HCT116 (cell line): ENCODE measurements at regions not wholly inside any gene's neighbourhood (a gene's known extent, or its start where the extent isn't known, plus 50 kb on each side); places are given as distances from the start of the nearest gene placed in this dataset.
"Not testable (repeated sequence)": the region's sequence is repeated elsewhere in the genome, so short reads cannot be mapped to it uniquely, and the experiment has no call there.

Source experiments
- ATAC-seq: fragments of 200-7000 bp; cut with Tn5 transposase; 2 replicates; pipeline ENCODE4 v1.9.1; 2020; ENCODE audit warnings: mild to moderate bottlenecking, moderate library complexity
- BruUV-seq: library from RNA; stranded (reverse); fragments of 400-500 nt; replicated peaks from 2 replicates; lab custom pipeline; 2021; lab: Mats Ljungman, UMichigan
- CTCF ChIA-PET: fragments of 300-600 bp; sonication (Branson Sonifier 250); formaldehyde crosslinking; loops from one replicate; lab custom pipeline; 2021; ENCODE audit warnings: antibody characterized with exemption; lab: Charles Lee
- POLR2A ChIA-PET: fragments of 300-600, 350-600 bp; sonication (Branson Sonifier 250); formaldehyde crosslinking; loops from one replicate; lab custom pipeline; 2021; ENCODE audit warnings: antibody characterized with exemption; lab: Charles Lee
- RAD21 ChIA-PET, 2 experiments: fragments of 300-600 bp; sonication (Branson Sonifier 250); formaldehyde crosslinking; loops; one replicate each; lab custom pipeline; 2023; ENCODE audit warnings: low total read pairs in 2 of 2; ENCODE audit not compliant: uncharacterized antibody in 2 of 2, unreplicated experiment in 2 of 2, low non-redundant PET in 1 of 2; lab: Charles Lee
- DNase-seq: peaks from one replicate; pipeline ENCODE4 v3.0.0-alpha.2; 2010; ENCODE audit warnings: low read depth, low spot score
- H2AFZ ChIP-seq: fragments of 200-600 bp; shearing (Covaris generic), sonication (generic); 2 replicates; pipeline ENCODE4 v1.6.1; 2017; ENCODE audit warnings: low read depth, mixed run types, mixed read lengths, antibody characterized with exemption, low read length; ENCODE audit not compliant: poor library complexity, severe bottlenecking
- H3K27ac ChIP-seq: 2 replicates; pipeline ENCODE4 v1.5.1; 2012; ENCODE audit warnings: low read depth, low read length
- H3K27me3 ChIP-seq: fragments of 200-600 bp; sonication (generic); 2 replicates; pipeline ENCODE4 v1.6.1; 2016; ENCODE audit warnings: mixed run types, low read length, mixed read lengths; ENCODE audit not compliant: insufficient read depth
- H3K36me3 ChIP-seq, 2 experiments: fragments of 200-500 bp in 1 of 2; fragments of 200-600 bp in 1 of 2; sonication (Bioruptor generic) in 1 of 2; sonication (generic) in 1 of 2; 2 replicates each; pipeline versions ENCODE4 v1.5.1 to v1.6.1; 2014 to 2016; ENCODE audit warnings: low read length in 2 of 2, inconsistent platforms in 1 of 2, mixed read lengths in 1 of 2, mixed run types in 1 of 2; ENCODE audit not compliant: insufficient read depth in 2 of 2, control insufficient read depth in 1 of 2
- H3K4me1 ChIP-seq, 2 experiments: fragments of 200-600 bp in 1 of 2; sonication (generic) in 1 of 2; 2 replicates each; pipeline versions ENCODE4 v1.5.1 to v1.6.1; 2012 to 2017; ENCODE audit warnings: low read length in 2 of 2, inconsistent platforms in 1 of 2, mild to moderate bottlenecking in 1 of 2, mixed read lengths in 1 of 2, mixed run types in 1 of 2, moderate library complexity in 1 of 2; ENCODE audit not compliant: insufficient read depth in 2 of 2, control insufficient read depth in 1 of 2
- H3K4me2 ChIP-seq: fragments of 200-600 bp; sonication (generic); 2 replicates; pipeline ENCODE4 v1.6.1; 2017; ENCODE audit warnings: mixed run types, low read length, mixed read lengths
- H3K4me3 ChIP-seq, 2 experiments: fragments of 200-600 bp in 1 of 2; sonication (generic) in 1 of 2; replicated peaks in 1 of 2; 2 replicates each; pipeline ENCODE4 v1.5.1; 2011 to 2016; ENCODE audit warnings: low read length in 2 of 2, control low read depth in 1 of 2, low read depth in 1 of 2, mild to moderate bottlenecking in 1 of 2, mixed read lengths in 1 of 2, mixed run types in 1 of 2
- H3K79me2 ChIP-seq: fragments of 200-600 bp; sonication (generic); 2 replicates; pipeline ENCODE4 v1.6.1; 2017; ENCODE audit warnings: mild to moderate bottlenecking, mixed run types, low read length, moderate library complexity, mixed read lengths; ENCODE audit not compliant: insufficient read depth
- H3K9ac ChIP-seq: fragments of 200-600 bp; sonication (generic); 2 replicates; pipeline ENCODE4 v1.6.1; 2016; ENCODE audit warnings: low read length, mixed read lengths
- H3K9me2 ChIP-seq: fragments of 200-600 bp; sonication (generic), shearing (Covaris generic); 2 replicates; pipeline ENCODE4 v1.6.1; 2017; ENCODE audit warnings: mixed run types, mild to moderate bottlenecking, moderate library complexity; ENCODE audit not compliant: insufficient read depth
- H3K9me3 ChIP-seq, 2 experiments: fragments of 200-500 bp in 1 of 2; fragments of 200-600 bp in 1 of 2; sonication (Bioruptor generic) in 1 of 2; sonication (generic) in 1 of 2; 2 replicates each; pipeline ENCODE4 v1.6.1; 2014 to 2017; ENCODE audit warnings: low read length in 2 of 2, mixed read lengths in 2 of 2, inconsistent platforms in 1 of 2, low read depth in 1 of 2, mild to moderate bottlenecking in 1 of 2, mixed run types in 1 of 2, moderate library complexity in 1 of 2; ENCODE audit not compliant: control insufficient read depth in 1 of 2, insufficient read depth in 1 of 2
- H4K20me1 ChIP-seq: fragments of 200-600 bp; sonication (generic), shearing (Covaris generic); 2 replicates; pipeline ENCODE4 v1.6.1; 2017; ENCODE audit warnings: mixed run types, mild to moderate bottlenecking, moderate library complexity; ENCODE audit not compliant: insufficient read depth
- RAD21 ChIP-seq: IDR thresholded peaks from 2 replicates; pipeline ENCODE4 v1.6.1; 2012; ENCODE audit warnings: low read depth, mild to moderate bottlenecking
- SRF ChIP-seq: IDR thresholded peaks from 2 replicates; pipeline ENCODE4 v1.6.1; 2012; ENCODE audit warnings: low read depth
- intact Hi-C: fragments of 100-400 bp; cut with micrococcal nuclease; formaldehyde crosslinking; loops from 2 replicates; pipeline ENCODE4 v1.10.0; 2022

DNA sequence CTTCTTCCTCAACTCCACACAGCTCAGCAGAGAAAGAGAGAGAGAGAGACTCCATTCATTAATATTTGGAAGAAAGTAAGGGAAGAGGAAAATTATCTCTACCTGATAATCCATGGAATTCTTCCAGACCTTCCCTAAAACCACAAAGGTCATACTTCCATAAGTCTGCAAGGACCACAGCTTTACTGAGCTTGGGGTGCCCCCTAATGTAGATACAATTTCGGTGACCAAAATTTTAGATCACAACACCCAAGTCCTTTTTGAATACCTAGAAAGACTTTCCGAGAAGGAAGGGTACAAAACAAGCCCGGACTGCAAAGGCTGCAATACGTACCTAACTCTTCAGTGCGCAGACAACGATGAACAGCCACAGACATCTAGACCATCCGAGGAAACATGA is 523.9 kb downstream of the GLUD2 start:
- H3K79me2 ChIP-seq = no peaks in the 10 kb centered on the region
- H3K9ac ChIP-seq = no peak overlapping the region
- ATAC-seq (no peak), DNase-seq (no peak)
- CTCF ChIA-PET = no interaction called here
- no peaks in the 10 kb centered on the region for H3K27me3 ChIP-seq
- no peak overlapping the region for H2AFZ ChIP-seq
- H3K9me3 ChIP-seq = no peaks in the 10 kb centered on the region
- POLR2A ChIA-PET = no interaction called here
- no peaks in the 10 kb centered on the region for H3K4me1 ChIP-seq
- no peak overlapping the region for H3K4me3 ChIP-seq
- no peaks in the 10 kb centered on the region for H4K20me1 ChIP-seq
- no peak overlapping the region for H3K27ac ChIP-seq
- no peaks in the 10 kb centered on the region for H3K9me2 ChIP-seq
- BruUV-seq = no TSS peak
- intact Hi-C loops = no loop called here
- no peaks in the 10 kb centered on the region for H3K36me3 ChIP-seq
- no peak overlapping the region for H3K4me2 ChIP-seq
- TF ChIP-seq RAD21 (peak; percentile 33; the same call in 1 of the 2 replicates), SRF (no peak)
- RAD21 ChIA-PET = no interaction called here

DNA sequence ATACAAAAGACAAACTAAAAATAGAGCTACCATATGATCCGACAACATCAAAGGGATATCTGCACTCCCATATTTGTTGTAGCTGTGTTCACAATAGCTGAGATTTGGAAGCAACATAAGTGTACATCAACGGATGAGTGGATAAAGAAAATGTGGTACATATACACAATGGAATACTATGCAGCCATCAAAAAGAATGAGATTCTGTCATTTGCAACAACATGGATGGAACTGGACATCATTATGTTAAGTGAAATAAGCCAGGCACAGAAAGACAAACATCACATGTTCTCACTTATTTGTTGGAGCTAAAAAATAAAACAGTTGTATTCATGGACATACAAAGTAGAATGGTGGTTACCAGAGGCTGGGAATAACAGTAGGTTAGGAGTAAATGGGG is 527.0 kb downstream of the GLUD2 start:
- H4K20me1 ChIP-seq, CTCF ChIA-PET, H3K9me2 ChIP-seq, H3K4me3 ChIP-seq, H3K27ac ChIP-seq, BruUV-seq, H3K4me2 ChIP-seq, H3K4me1 ChIP-seq, DNase-seq, POLR2A ChIA-PET, H3K27me3 ChIP-seq, H3K36me3 ChIP-seq, H3K9ac ChIP-seq, H3K9me3 ChIP-seq, intact Hi-C loops, RAD21 ChIA-PET, H3K79me2 ChIP-seq, H2AFZ ChIP-seq, ATAC-seq: not testable (repeated sequence)
